ENCODE measurements at regions not wholly inside any gene's neighbourhood (a gene's known extent, or its start where the extent isn't known, plus 50 kb on each side); places are given as distances from the start of the nearest gene placed in this dataset.

DNA sequence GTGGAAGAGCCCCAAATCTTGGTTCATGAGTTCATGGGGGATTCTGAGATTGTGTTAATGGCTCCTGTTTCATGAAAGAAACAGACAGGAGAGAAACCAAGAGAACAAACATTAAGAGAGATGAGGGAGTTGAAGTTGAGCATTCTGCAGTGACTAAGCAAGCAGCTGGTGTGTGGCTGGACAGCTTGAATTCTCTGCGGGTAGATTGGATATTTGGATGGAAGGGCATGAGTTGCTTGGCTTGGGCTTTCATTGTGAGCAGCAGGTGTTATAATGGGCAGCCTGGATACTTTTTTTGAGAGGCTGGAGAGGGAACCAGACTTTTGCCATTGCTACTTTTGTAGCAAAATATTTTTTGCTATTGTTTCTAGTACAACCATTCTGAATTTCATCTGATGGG is 346.8 kb upstream of the SATB1 start:
- no peak overlapping the region for H3K56ac ChIP-seq (ENCODE audit: insufficient read length, low read depth, low read length)
- Mint-ChIP-seq H3K36me3 (ENCODE audit: insufficient read depth in 1 of 3, low read depth in 3 of 3) (no peaks in the 10 kb centered on the region), H3K9me3 (no peaks in the 10 kb centered on the region), H3K4me3 (no peak overlapping the region; a peak in 1 of 5 replicates), H3K27me3 (ENCODE audit: low read depth) (no peaks in the 10 kb centered on the region), H3K4me1 (peaks cover 4 to 6% of the 10 kb centered on the region in 2 experiments), H3K27ac (no peak overlapping the region)
- H3K18ac ChIP-seq (ENCODE audit: insufficient read length, low read depth, low read length), result no peak overlapping the region
- H4K5ac ChIP-seq (ENCODE audit: insufficient read length, low read depth, low read length), result no peak overlapping the region
- no peak overlapping the region for H3K27ac ChIP-seq (ENCODE audit: insufficient read length, low read depth, low read length)
- H4K8ac ChIP-seq (replicated peaks; ENCODE audit: insufficient read length, low read depth, low read length), result no peak overlapping the region
- no peaks in the 10 kb centered on the region for H3K9me3 ChIP-seq (ENCODE audit: control insufficient read depth, low read depth, low read length)
- no peak overlapping the region for H2BK15ac ChIP-seq (ENCODE audit: low read depth, low read length)
- no peak overlapping the region for H2BK120ac ChIP-seq (ENCODE audit: low read depth, low read length, poor library complexity, severe bottlenecking)
- no peak overlapping the region for H4K91ac ChIP-seq (ENCODE audit: insufficient read length, low read depth, low read length)
- DNase-seq, result no peak
- H2BK20ac ChIP-seq (ENCODE audit: low read depth, low read length, poor library complexity, severe bottlenecking), result no peak overlapping the region
- H2AFZ ChIP-seq (ENCODE audit: low read length), result no peak overlapping the region
- H3K23me2 ChIP-seq (ENCODE audit: insufficient read length, low read depth, low read length, poor library complexity, severe bottlenecking), result no peaks in the 10 kb centered on the region
- no peak overlapping the region for H3K14ac ChIP-seq (ENCODE audit: insufficient read depth, low read length)
- no peaks in the 10 kb centered on the region for H3K27me3 ChIP-seq (ENCODE audit: insufficient read depth, low read length)
- no peaks in the 10 kb centered on the region for H4K20me1 ChIP-seq (ENCODE audit: control insufficient read depth, insufficient read depth, insufficient read length)
- no peak overlapping the region for H3K4ac ChIP-seq (ENCODE audit: low read depth, low read length)
- no peaks in the 10 kb centered on the region for H3K4me1 ChIP-seq (ENCODE audit: insufficient read depth, low read length)
- H3K23ac ChIP-seq (ENCODE audit: insufficient read length, low read depth, low read length), result no peak overlapping the region
- no peak overlapping the region for H2AK5ac ChIP-seq (ENCODE audit: insufficient read length, low read length)
- no peak overlapping the region for H3K4me2 ChIP-seq (ENCODE audit: insufficient read depth, insufficient read length, low read length)
- H3T11ph ChIP-seq (ENCODE audit: low read length), result no peak overlapping the region
- no peak overlapping the region for H3K9ac ChIP-seq (ENCODE audit: extremely low read depth, insufficient read length, low read length)
- no peak overlapping the region for H2BK5ac ChIP-seq (ENCODE audit: insufficient read length, low read length)
- TF ChIP-seq, protein P1, sequence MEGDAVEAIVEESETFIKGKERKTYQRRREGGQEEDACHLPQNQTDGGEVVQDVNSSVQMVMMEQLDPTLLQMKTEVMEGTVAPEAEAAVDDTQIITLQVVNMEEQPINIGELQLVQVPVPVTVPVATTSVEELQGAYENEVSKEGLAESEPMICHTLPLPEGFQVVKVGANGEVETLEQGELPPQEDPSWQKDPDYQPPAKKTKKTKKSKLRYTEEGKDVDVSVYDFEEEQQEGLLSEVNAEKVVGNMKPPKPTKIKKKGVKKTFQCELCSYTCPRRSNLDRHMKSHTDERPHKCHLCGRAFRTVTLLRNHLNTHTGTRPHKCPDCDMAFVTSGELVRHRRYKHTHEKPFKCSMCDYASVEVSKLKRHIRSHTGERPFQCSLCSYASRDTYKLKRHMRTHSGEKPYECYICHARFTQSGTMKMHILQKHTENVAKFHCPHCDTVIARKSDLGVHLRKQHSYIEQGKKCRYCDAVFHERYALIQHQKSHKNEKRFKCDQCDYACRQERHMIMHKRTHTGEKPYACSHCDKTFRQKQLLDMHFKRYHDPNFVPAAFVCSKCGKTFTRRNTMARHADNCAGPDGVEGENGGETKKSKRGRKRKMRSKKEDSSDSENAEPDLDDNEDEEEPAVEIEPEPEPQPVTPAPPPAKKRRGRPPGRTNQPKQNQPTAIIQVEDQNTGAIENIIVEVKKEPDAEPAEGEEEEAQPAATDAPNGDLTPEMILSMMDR (conservative IDR thresholded peaks at IDR 0.05), result no peak
- H3K79me1 ChIP-seq (ENCODE audit: insufficient read depth, low read depth, low read length, poor library complexity, severe bottlenecking), result no peaks in the 10 kb centered on the region
- no peaks in the 10 kb centered on the region for H3K79me2 ChIP-seq (ENCODE audit: insufficient read depth, low read length)
- no CpG with 5 or more reads among the region's 1 CpG for WGBS (ENCODE audit: extremely low coverage, insufficient read length, low lambda C conversion rate)
- no peak overlapping the region for H2BK12ac ChIP-seq (ENCODE audit: insufficient read length, low read depth, low read length)
